HG02943 (cell line): ENCODE measurements at regions not wholly inside any gene's neighbourhood (a gene's known extent, or its start where the extent isn't known, plus 50 kb on each side); places are given as distances from the start of the nearest gene placed in this dataset.
"Not testable (repeated sequence)": the region's sequence is repeated elsewhere in the genome, so short reads cannot be mapped to it uniquely, and the experiment has no call there.

ENCODE experiments used
- ATAC-seq: cut with Tn5 transposase; IDR thresholded peaks from one replicate; pipeline ENCODE4 v1.9.1; 2021; ENCODE audit warnings: mild to moderate bottlenecking, low read depth, moderate library complexity; ENCODE audit not compliant: unreplicated experiment

DNA sequence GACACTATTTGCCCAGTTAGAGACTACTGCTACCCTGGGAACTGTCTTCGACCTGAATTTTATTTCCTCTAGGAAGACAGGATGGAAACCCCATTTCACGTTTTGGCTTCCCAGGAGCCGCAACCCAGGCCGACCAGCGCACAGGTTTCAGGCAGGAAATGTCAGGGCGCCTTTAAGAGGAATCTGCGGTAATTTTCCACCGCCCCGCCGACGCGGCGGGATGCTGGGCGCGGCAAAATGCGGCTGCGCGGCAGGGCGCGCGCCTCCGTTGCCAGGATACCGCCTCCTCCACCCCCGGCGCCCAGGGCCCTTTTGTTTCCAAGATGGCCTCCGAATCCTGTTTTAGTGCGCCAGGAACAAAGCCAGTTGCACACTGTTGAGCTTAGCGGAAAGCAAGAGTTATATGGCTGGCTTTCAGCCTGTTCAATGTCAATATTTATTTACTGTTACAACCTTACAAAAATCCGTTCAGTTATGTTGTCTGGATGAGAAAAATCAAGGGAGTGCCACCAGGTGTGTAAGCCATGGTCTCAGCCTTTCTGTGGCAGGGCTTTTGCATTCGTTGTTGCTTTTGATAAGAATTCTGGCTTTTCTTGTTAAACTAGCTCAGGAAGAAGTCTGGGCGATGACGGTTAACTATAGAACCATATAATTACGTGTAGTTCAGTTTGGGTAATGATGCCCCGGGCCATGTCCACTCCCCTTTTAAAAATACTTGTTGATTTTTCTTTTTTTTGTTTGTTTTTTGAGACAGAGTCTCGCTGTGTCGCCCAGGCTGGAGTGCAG is 79.7 kb upstream of the CHD2 start:
- peak; percentile 71 for ATAC-seq

DNA sequence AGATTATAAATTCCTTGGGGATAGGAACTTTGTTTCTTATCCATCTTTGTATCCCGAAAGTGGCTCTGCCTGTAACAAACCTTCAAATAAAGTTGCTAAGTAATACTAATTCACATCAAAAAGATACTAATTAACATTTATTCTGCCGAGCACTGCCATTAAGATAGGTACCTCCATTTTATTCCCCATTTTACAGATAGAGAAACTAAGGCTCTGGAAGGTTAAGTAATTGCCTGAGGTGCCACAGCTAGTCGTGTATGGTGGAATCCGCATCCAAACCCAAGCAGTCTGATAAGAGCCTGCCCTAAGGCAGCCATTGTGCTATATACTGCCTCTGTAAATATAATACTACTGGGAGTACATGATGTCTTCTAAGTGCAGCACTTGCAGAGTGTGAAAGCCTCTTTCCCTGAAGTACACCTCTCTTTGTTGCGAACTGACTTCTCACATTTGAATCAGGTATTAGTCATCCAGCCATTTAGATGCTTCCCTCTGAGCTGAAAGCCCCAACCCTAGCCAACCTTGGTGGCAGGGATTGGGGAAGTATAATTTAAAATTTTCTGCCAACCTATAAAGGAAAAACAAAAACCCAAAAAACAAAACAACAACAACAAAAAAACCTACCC is 78.5 kb upstream of the CHD2 start:
- ATAC-seq, result no peak

DNA sequence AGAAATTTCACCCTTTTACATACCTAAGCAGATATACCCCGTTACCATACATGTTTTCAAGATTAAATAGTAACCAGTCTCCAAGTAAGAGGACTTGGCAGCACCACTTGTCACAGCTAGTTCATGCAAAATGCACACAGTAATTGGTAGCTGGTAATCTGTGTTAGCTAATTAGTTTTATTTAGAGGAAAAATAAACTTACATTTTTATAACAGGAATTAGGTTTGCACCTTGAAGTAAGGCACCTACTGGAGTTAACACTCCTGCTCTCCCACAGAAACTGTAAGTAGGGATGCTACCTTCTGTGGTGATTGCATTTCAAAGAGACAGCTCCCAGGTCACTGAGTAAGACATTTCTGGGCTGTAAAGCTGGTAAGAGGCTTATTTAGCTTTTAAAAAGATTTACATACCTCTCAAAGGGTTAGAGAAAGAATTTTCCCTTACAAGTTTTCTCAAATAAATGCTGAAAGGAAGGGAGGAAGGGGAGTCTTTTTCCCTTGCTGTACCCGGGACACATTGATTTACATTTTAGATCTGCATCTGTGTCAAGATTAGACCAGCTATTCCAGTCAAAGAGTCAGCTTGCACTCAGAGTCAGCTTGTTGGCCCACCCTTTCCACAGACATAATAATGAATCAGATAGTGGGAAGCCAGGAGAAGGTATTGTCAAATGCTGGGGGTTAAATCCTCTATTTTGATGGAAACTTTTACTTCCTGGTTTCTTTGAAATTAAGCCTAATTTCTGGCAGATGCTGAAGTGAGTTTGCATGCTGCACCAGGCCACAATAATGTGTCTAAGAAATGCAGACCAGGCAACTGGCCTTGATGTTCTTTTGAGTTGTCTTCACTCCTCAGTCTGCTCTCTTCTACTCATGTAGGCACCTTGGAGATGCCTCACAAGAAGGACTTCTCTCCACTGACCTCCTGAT is 77.6 kb upstream of the CHD2 start:
- no peak for ATAC-seq

DNA sequence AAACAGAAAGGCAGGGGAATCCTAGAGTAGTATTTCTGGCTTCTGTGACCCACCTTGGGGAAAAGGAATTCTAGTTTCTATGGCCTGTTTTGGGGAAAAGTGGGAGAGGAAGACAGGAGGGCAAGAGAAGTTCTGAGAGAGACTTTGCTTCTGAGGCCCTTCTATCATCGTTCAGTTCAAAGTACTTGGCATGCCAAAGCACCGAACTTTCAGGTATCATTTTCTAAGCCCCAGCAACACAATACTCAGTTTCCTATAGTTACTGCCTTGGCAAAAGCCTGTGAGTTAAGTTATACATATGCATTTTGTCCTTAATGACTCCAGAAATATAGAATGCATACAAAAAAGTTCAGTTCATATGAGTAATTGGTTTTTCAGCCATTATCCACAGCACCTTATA is 74.1 kb upstream of the CHD2 start:
- ATAC-seq, result no peak

DNA sequence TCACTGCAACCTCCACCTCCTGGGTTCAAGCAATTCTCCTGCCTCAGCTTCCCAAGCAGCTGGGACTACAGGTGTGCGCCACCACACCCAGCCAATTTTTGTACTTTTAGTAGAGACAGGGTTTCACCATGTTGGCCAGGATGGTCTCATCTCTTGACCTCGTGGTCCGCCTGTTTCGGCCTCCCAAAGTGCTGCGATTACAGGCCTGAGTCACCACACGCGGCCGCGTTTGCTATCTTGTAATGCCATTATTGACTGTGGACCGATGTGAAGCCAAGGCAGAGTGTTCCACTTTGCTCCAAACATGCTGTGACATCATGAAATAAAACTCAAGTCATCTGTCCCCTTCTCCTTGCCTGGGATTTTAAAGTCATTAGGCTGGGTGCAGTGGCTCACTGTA is 72.1 kb upstream of the CHD2 start:
- ATAC-seq, result not testable (repeated sequence)

DNA sequence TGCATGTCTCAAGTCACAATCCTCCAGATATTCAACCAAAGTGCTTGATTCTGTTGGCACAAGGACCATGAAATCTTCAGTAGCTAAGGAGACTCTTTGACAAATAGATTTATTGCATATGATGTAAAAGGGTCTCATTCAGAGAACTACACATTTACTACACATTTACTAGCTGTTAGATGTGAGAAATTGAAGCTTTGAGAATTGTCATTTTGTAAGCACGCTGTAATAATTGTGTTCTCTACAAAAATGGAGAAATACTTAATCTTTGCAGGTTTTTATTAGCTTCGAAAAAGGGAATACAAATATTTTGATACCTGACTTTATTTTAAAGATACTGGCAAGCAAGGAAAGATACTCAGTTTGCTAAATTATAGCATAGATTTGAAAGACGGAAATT is 70.2 kb upstream of the CHD2 start:
- no peak for ATAC-seq

DNA sequence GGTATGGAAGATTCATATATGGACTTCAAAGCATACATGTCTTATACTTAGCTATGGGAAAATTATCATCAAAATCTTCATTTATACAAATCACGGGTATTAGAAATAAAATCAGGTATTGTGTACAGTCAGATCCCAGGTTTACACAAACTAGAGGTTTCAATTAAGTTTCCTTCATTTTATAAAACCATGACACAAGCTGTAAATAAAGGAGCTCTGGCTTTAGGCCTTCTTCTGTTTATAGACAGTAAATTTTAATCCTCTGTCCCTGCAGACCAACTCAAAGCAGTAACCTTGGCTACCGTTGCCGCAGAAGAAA is 68.8 kb upstream of the CHD2 start:
- no peak for ATAC-seq

DNA sequence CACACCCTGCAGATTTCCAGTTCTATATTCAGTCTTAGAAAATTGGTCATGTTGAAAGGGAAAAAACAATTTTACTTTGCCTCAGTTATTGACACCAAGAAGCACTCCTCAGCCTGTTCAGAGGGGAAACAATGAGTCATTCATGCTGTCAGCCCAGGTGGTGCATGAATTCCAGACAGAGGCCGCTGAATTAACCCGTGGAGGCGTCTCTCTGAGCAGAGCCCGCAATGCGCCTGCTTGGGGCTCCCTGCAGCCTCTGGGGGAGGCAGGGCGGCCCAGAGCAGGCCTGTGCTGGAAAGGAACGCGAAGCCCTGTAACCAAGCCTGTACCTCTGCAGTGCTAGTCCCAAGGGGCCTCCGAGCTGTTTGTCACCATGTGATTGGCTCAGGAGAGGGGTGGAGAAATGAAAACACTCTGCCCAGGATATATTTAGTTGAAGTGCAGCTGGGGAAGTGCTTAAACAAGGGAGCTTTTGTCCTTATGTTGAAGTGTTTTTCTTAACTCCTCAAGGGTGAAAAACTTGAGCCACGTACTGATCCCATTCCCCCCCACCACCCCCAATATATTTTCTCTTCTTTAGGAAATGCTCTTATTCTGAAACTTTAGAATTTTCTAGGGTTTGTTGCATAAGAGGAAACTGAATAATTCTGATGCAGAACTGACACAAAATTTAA is 68.3 kb upstream of the CHD2 start:
- ATAC-seq, result peak; percentile 98

DNA sequence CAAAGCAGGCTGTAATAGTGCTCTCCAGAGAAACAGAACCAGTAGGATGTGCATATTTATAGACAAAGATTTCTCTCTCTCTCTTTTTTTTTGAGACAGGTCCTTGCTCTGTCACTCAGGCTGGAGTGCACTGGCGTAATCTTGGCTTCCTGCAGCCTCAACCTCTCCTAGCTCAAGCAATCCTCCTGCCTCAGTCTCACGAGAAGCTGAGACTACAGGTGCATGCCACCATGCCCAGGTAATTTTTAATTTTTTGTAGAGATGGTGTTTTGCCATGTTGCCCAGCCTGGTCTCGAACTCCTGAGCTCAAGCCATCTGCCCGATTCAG is 67.1 kb upstream of the CHD2 start:
- no peak for ATAC-seq

DNA sequence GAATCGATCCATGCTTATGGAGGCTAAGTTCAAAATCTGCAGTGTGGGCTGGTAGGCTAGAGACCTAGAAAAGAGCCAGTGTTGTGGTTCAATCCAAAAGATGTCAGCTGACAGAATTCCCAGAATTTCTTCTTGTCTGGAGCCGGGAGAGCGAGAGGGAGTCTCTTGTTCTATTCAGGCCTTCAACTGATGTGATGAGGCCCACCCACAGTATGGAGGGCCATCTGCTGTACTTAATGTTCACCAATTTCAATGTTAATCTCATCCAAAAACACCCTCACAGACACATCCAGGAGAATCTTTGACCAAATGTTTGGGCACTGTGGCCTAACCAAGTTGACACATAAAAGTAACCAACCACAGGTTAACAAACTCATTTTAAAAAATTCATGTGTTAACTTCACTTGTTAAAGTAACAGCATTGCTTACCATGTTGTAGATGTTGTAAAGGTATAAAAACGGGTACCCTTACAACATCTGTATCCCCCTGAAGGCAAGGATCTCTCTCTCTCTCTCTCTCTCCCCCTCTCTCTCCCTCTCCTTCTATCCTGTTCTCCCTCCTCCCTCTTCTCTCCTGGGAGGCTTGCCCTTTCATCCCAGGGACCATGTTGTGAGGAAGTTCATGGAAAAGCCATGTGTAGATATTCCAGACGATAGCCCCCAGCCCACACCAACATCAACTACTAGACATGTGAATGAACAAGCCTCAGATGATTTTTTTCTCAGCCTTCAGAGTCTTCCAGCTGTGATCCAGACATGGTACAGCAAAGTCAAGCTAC is 66.4 kb upstream of the CHD2 start:
- no peak for ATAC-seq

DNA sequence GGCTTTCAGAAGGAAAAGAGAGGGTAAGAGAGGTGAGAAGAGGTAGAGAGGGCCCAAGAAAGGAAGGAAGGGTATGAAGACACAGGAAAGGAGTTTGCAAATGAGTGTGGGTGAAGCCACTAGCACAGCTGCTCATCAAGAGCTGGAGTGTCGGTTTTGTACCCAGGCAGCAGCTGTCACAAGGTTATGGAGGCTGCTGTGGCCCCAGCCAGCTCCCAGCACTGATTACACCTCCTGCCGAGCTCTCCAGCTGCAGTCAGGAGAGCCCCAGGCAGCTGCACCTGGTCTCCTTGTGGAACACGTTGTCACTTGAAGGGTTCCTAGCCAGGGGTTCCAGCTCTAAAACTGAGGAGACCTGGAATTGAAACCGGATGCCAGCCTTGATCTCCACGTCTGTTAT is 60.4 kb upstream of the CHD2 start:
- peak; percentile 80 for ATAC-seq

DNA sequence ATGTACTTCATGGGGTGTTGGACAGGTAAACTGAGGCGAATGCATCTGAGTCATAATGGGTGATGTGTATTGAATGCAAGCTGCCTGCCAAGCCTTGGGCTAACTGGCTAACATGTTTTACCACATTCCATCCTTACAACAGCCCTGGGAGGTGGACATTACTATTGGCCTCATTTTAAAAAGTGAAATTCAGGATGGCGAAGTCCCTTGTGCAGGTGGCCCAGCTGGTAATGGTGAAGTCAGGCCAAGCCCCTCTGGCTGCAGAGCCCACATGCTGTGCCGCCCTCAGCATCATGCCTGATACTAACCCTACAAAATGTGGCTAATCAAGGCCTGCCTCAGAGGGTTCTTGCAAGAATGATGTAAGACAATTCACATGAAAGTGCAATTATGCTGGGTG is 60.0 kb upstream of the CHD2 start:
- no peak for ATAC-seq

DNA sequence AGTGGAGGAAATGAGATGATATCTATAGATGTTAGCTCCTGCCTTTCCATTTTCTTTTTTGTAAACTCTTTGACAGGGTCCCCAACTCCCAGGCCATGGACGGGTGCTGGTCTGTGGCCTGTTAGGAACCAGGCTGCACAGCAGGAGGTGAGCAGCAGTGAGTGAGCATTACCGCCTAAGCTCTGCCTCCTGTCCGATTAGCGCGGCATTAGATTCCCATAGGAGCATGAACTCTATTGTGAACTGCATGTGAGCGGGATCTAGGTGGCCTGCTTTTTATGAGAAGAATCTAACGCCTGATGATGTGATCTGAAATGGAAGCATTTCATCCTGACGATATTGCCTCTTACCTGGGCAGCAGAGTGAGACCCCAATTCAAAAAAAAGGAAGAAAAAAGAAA is 56.8 kb upstream of the CHD2 start:
- ATAC-seq, result no peak

DNA sequence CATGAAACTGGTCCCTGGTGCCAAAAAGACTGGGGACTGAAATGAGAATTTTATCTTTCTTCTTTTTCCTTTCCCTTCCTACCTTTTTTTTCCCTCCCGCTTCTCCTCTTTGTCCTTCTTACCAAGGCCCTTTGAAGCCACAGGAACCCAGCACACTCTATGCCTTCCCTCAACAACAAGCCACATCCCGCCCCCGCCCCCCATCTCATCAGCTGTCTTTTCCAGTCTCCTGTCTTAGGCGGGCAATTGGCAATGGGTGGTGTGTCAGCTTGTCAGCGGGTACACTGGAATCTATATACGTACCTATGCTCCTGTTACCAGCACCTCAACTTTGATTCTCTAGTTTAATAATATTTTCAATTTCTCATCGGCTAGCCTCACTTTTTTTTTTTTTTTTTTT is 56.3 kb upstream of the CHD2 start:
- ATAC-seq, result no peak

DNA sequence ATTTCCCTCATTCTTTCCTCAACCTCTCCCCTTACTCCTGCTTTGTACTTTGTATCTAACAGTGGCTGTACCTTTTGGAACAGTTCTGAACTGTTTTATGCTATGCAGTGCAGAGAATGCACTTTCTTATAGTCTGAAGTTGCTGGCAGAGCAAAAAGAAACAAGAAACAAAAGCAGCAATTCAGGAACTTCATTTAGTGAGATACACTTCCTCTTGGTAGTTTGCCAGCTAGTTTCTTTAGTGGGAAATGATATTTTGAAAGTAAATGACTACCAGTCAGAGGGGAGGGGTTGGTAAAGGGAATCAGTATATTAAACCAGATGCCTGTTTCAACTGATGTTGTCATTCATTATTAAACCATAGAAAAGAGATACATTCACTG is 55.0 kb upstream of the CHD2 start:
- no peak for ATAC-seq

DNA sequence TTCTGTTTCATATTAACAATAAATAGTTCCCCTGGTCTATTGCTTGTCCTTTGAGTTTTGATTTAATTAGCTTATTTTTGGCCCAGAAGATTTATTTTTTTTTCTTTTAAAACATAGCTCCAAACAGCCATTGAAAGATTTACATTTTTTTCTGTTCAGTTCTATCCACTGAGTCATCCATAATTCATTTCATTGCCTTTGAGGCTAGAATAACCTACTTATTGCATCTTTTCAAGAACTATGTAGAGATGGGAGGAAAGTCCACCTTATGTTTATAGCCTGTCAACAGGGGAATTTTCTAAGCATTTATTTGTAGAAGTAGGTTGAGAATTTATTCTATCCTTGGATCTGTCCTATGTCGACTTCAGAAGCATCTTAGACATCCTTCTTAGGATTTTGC is 53.4 kb upstream of the CHD2 start:
- ATAC-seq, result no peak

DNA sequence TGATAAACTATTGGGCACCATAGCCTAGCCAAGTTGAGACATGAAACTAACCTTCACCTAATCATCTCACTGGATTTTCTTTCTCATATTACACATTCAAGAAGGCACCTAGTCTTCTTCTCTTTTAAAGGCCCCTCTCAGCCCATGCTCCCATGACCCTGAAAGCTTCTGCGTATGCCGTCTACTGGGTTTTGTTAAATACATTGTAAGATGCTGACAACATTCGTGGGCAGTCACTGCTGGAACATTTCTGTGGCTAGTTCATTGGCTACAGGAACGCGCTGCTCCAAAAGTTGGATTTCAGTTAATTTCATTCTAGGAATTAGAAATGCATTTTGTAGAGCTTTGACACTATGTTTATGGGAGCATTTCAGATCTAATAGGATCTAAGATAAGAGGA is 52.3 kb upstream of the CHD2 start:
- ATAC-seq, result no peak

DNA sequence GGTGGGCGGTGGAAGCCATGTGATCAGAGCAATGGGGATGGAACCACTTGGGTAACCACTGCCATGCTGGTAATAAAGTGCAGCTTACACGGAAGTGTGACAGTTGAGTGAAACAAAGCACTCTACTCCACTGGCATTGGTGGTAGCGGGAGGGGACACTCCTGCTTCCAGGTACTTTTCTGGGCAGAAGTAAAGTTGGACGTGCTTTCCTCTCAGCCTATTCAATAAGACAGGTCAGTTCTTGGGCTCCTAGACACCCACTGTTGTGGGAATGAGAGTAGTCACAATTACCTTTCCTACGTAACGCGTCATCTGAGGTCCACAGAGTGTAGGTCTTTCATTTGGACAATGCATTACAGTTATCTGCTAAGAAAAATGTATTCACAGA is 51.7 kb upstream of the CHD2 start:
- ATAC-seq, result no peak

DNA sequence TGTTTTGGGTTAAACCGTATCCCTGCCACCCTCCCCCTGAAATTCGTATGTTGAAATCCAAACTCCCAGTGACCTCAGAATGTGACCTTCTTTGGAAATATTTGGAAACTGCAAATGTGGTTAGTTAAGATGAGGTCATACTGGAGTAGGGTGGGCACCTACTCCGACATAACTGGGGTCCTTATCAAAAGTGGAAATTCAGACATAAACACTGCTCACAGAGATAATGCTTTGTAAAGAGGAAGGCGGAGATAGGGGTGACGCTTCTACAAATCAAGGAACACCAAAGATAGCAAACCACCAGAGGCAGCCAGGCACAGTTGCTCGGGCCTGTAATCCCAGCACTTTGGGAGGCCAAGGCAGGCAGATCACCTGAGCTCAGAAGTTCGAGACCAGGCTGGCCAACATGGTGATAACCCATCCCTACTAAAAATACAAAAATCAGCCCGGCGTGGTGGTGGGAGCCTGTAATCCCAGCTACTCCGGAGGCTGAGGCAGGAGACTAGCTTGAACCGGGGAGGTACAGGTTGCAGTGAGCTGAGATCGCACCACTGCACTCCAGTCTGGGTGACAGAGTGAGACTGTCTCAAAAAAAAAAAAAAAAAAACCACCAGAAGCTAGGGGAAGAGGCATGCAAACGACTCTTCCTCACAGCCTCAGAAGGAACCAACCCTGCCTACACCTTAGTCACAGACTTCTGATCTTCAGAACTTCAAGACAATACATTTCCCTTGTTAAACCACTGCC is 51.1 kb upstream of the CHD2 start:
- peak; percentile 72 for ATAC-seq

DNA sequence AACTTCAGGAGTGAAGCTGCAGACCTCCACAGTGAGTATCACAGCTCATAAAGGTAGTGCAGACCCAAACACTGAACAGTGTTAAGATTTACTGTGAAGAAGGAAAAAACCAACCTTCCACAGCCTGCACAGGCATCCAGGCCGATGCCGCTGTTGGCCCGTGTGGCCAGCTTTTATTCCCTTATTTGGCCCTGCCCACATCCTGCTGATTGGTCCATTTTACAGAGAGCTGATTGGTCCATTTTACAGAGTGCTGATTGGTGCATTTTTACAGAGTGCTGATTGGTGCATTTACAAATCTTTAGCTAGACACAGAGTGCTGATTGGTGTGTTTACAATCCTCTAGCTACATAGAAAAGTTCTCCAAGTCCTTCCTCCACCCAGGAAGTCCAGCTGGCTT is 49.9 kb upstream of the CHD2 start:
- ATAC-seq, result not testable (repeated sequence)
